Skeletal muscle cell (primary cell): ENCODE measurements at regions not wholly inside any gene's neighbourhood (a gene's known extent, or its start where the extent isn't known, plus 50 kb on each side); places are given as distances from the start of the nearest gene placed in this dataset.
"Not testable (repeated sequence)": the region's sequence is repeated elsewhere in the genome, so short reads cannot be mapped to it uniquely, and the experiment has no call there.

Source experiments
- DNase-seq: peaks from one replicate; pipeline ENCODE4 v3.0.0-alpha.2; 2010; ENCODE audit warnings: low read depth
- H3K4me3 ChIP-seq: 2 replicates; pipeline ENCODE4 v1.5.1; 2011; ENCODE audit warnings: low read depth, mild to moderate bottlenecking, control low read depth, low read length, moderate library complexity

DNA sequence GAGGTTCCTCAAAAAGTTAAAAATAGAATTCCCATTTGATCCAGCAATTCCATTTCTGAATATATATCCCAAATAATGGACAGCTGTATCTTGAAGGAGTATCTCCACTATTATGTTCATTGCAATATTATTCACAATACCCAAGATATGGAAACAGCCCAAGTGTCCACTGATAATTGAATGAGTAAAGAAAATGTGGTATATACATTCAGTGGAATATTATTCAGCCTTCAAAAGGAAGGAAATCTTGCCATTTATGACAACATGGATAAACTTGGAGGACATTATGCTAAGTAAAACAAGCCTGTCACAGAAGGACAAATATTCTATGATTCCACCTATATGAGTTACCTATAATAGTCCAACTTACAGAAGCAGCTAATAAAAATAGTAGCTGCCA lies 979.0 kb downstream of the SLC6A15 start:
- H3K4me3 ChIP-seq, result no peak overlapping the region
- DNase-seq, result no peak

DNA sequence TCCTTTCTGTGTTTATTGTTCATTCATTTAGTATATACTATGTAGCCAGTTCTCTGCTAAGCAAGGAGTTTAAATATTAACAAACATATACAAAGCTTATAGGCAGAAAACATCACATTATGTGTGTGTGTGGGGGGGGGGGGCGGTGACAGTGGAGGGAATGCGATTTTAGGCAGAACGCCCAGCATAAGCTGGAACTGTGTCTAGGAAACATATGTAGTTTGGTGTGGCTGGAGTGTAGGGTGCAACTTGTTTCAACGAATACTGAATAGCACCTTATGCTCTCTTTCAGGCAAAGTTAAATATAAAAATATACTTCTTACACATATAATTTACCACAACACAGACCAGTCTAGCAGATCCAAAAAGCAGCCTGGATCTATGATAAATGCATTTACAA lies 980.6 kb downstream of the SLC6A15 start:
- H3K4me3 ChIP-seq, result no peak overlapping the region
- no peak for DNase-seq

DNA sequence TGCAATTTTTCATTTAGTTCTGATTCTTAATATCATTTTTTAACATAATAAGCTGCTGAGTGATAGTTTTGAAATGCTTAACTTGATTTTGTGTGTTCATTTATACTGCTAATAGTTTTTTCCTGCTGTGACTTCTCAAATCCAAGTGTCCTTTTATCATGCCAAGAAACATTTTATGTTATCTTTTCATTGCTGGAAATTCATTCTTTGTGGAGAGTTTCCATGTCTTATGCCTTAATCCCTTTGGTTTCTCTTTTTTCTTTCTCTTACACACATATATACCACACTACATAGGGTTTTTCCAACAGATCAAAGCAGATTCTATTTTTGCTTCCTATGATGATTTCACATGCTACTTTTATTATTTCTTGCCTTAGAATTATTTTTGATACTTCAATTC lies 981.1 kb downstream of the SLC6A15 start:
- no peak overlapping the region for H3K4me3 ChIP-seq
- DNase-seq, result no peak

DNA sequence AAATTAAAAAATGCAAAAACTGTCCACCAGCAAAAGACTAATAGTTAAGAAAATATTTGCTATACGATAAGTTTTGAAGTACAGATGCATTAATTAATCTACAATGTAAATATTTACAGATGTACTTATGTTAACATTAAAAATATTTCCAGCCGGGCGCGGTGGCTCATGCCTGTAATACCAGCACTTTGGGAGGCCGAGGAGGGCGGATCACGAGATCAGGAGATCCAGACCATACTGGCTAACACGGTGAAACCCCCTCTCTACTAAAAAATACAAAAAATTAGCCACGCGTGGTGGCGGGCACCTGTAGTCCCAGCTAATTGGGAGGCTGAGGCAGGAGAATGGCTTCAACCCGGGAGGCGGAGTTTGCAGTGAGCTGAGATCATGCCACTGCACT lies 982.8 kb downstream of the SLC6A15 start:
- H3K4me3 ChIP-seq, DNase-seq: not testable (repeated sequence)

DNA sequence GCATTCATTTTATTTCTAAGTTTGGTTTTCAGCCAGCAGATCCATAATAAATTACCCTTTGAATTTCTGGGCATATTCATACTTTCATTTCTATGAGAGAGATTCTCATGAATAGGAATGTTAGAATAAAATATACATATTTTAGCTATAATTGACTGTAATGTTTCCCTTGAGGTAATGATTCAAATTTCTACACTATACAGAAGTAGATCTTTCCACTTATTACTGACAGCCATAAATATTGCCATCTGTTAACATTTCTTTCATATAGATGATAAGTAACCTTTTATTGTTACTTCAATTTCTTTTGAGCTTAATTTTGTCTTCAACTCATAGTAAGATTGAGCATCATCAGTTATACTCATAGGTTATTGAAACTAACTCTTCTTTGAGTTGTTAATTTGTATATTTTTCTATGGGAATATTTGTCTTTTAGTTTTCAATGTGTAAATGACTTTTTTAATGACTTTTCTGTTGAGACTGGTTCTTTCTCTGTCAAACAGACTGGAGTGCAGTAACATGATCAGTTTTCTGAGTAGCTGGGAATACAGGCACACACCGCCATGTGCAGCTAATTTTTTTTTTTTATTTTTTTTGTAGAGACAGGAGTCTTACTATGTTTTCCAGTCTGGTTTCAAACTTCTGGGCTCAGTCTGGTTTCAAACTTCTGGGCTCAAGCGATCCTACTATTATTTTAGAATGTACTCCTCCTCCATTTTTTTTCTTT lies 991.6 kb downstream of the SLC6A15 start:
- no peak overlapping the region for H3K4me3 ChIP-seq
- DNase-seq, result no peak

DNA sequence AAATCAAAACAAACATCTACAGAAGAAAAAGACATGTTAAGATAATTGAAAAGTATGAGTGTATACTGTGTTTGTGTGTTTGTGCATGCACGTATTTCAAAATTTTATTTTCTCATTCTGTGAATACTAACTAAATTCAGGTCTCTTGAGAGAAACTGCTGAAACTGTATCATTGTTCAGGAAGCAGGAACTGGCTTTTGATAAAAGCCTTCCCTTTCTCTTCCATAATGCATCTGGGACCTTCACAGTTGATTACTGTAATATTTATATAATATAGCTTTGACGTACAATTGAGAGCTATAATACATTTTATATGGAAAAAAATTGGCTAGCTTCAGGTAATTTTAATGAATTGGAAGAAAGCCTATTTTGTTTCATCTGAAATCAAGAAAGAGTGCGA lies 993.5 kb downstream of the SLC6A15 start:
- no peak for DNase-seq

DNA sequence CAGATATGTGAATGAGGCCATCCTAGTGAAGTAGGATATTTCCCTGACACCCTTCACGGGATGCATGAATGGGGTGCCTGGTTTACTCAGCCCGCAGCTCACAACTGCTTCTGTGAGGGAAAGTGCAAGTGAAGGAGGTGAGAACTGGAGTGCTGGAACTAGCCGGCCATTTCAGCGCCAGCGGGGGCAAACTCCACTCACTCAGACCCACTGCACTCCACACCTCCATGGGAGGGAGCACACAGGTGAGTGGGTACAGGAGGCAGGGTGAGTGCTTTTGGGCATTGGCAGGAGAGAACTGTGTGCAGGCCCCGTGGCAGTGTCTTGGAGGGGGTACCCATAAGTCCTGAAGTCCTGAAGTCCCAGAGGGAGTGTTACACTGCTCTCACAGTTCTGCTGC lies 1008.4 kb downstream of the SLC6A15 start:
- no peak overlapping the region for H3K4me3 ChIP-seq
- no peak for DNase-seq

More for the DNA sequence above, 993.5 kb downstream of the SLC6A15 start:
- H3K4me3 ChIP-seq, result no peak overlapping the region

DNA sequence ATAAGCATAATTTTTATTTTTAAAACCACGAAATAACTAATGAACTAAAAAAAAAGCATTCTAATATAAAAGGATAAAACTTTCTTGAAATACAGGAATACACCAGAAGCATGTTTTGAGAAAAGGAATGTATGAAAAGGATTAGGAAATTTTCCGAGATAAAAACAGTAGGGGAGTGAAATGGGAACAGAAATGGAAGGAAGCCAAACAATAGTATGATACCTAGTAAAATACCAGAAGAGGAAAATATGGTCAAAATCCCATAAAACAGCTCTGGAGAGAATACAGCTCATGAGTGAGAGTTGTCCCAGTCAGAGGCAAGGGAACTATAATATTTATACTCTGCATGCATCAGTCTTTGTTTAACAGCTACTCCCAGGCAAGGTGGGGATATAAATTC lies 1016.2 kb downstream of the SLC6A15 start:
- DNase-seq, result no peak
- H3K4me3 ChIP-seq, result no peak overlapping the region

DNA sequence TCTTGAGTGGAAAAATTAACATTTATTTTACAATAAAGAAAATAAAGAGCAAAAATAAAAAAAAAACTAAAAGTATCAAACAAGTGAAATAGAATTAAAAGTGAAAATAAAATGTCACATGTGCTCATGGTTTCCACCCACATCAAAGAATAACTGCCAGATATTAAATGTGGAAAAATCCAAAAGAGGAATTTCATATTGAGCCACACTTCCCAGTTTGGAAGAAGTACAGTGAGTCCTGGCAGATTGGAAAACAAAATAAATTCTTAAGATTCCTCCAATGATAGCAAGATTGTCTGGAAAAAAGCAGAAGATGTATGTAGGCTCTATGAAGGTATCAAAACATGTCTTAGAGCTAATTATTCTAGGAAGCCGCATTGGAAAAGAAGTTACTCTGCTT lies 1019.5 kb downstream of the SLC6A15 start:
- no peak overlapping the region for H3K4me3 ChIP-seq
- no peak for DNase-seq

DNA sequence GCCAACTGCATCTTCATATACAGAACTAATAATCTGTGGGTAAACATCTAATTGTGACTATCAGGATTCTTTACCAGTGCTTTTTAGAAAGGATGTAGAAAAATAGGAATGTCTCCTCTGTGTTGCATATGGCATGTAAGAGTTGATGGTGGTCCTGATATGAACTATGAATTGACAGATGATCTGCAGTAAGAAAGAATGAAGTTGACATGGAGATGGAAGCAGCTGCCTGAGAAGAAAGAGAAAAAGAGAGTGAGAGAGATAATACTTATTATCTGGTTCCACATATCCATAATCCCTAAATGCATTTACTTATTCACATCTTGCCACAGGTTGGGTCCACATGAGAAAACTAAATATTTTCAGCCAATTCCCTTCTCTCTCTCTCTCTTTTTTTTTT lies 1022.9 kb downstream of the SLC6A15 start:
- H3K4me3 ChIP-seq, result no peak overlapping the region
- no peak for DNase-seq

DNA sequence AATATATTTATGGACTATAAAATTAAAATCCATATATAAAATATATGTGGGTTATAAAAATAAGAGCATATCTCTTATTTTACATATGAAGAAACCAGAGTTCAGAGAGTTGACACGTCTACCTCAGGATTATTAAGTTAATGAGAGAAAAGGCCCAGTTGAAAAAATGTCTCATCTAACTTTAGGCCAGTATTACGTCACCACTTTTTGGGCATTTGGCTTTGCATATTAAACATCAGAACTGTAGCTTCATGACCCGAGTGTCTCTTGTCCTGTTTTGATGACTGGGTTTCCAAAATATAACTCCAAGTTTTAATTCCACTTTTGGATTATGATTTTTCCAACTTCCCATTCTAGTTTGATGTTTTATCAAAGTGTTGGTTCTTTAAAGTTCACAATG lies 1026.1 kb downstream of the SLC6A15 start:
- DNase-seq, result no peak
- no peak overlapping the region for H3K4me3 ChIP-seq

DNA sequence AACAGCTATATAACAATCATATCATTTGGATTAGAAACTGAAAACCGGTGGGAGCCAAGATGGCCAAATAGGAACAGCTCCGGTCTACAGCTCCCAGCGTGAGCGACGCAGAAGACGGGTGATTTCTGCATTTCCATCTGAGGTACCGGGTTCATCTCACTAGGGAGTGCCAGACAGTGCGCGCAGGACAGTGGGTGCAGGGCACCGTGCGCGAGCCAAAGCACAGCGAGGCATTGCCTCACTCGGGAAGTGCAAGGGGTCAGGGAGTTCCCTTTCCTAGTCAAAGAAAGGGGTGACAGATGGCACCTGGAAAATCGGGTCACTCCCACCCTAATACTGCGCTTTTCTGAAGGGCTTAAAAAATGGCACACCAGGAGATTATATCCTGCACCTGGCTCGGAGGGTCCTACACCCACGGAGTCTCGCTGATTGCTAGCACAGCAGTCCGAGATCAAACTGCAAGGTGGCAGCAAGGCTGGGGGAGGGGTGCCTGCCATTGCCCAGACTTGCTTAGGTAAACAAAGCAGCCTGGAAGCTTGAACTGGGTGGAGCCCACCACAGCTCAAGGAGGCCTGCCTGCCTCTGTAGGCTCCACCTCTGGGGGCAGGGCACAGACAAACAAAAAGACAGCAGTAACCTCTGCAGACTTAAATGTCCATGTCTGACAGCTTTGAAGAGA lies 1041.5 kb downstream of the SLC6A15 start:
- not testable (repeated sequence) for H3K4me3 ChIP-seq, DNase-seq

DNA sequence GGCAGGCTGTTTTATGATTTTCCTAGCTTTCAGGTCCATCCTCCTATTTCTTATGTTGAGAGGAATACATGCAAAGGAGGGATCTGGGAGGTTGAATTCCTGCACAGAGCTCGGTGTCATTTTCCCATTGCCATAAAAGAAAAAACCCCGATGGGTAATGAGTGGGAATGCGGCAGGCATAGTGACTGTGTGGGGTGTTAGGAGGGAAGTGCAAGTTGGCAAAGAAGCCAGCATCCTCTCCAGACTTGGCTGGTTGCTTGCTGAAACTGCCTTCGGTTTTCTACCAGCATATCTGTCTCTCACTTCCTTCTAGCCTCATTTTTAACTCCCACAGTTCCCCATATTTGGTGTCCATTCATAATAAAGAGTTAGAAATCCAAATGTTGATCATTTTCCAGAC lies 1046.1 kb downstream of the SLC6A15 start:
- no peak overlapping the region for H3K4me3 ChIP-seq
- DNase-seq, result no peak

DNA sequence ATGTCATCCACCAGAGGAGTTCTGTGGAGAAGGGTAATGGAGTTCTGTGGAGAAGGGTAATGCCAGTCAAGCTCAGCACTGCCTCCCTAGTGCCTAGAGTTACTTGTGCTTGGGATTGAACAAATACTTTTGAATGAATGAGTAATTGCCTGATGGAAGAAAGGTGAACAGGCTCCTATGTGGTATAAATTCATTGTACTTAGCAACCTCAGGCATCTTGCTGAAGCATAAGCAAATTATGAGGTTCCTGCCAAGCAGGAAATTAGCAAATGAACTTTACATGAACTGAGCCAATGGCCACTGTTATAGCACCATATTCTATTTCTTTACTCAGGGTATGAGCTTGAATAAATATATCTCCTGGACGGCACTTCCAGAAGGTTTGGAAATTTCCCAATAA lies 1047.2 kb downstream of the SLC6A15 start:
- no peak for DNase-seq
- H3K4me3 ChIP-seq, result no peak overlapping the region

DNA sequence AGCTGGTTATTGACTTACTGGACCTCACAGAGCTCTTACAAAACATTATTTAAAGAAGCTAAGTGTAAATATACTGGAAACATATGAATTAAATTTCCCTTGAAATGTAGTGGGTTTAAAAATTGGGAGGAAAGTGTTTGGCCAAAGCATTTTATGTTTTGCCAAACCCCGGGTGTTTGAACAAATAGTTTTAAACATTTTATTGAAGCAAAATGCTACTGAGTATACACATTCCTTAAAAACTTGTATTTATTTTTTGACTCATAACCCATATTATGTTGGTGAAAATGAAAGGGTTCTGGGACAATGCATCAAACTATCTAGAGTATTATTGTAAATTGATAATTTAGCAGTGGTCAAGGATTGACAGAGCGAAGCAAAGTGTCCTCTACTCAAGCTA lies 1048.5 kb downstream of the SLC6A15 start:
- no peak for DNase-seq
- H3K4me3 ChIP-seq, result no peak overlapping the region

DNA sequence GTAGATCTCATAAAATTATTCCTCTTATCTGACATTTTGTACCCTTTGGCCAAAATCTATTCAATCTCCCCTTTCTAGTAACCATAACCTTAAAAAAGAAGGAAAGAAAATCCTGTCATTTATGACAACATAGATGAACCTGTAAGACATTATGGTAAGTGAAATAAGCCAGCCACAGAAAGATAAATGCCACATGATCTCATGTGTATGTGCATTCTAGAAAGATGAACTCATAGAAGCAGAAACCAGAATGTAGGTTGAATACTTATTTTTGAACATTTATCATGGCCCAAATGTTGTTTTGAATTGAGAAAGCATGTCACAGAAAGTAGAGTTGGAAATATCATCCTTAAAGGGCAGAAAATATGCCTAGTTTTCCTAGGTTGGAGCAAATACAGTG lies 1053.6 kb downstream of the SLC6A15 start:
- DNase-seq, result no peak
- no peak overlapping the region for H3K4me3 ChIP-seq

DNA sequence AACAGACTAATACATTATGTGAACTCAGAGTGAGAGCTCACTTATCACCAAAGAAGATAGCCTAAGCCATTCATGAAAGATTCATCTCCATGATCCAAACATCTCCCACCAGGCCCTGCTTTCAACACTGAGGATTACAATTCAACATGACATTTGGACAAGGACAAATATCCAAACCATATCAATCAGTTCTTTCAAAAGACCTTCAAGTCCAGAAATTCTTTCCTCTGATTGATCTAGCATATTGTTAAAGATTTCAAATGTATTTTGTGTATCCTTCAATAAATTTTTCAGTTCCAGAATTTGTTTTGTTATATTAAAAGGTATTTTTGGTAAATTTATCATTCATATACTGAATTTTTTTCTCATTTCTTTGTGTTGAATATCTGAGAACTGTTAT lies 1055.8 kb downstream of the SLC6A15 start:
- H3K4me3 ChIP-seq, result no peak overlapping the region
- no peak for DNase-seq

DNA sequence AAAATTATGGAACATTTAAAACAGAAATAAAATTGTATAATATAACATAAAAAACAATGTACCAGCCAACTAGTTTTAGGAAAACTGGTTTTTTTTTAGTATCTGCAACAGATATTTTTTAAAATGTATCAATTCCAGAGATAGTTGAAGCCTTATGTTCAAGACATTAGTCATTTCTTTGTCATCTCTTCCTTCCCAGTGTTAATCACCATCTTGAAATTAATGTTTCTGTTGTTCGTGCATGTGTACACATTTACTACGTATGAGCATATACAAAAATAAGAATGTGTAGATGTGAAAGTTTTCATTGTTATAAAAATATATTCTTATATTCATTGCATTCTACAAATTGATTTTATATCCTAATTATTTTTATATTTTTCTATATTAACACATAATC lies 1062.1 kb downstream of the SLC6A15 start:
- H3K4me3 ChIP-seq, result no peak overlapping the region
- DNase-seq, result no peak

DNA sequence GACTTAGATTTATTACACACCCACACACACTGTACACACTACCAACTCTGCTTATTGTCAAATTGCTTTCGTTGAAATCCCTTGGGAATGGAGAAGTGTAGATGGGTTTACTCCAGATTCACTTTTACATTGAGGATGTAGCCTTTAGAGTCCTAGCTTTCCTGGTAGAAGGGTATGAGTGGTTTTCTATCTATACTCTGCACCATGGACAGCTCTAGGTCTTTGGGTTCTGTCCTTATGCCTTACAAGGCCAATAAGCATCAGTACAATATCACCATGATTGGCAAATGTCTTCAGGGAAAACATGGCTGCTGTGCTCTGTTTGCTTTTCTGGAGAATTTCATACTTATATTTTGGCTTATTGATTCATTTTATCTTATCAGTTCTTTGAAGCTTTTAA lies 1063.9 kb downstream of the SLC6A15 start:
- H3K4me3 ChIP-seq, result no peak overlapping the region
- DNase-seq, result no peak

DNA sequence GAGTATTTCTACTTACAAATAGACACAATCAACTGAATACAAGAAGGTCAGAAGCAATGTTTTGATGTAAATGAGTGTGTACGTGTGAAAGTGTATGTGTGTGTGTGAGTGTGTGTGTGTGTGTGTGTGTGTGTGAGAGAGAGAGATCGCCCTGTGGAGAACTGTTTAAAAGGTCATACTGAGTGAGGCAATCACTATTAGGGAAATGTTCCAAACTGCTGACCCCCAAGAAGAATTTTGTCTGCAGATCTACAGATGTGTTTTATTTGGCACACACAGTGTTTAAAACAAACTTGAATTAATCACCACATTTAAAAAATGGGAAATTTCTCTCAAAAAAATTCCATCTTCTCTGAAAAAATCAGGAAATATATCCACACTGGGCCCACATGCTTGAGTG lies 1069.1 kb downstream of the SLC6A15 start:
- H3K4me3 ChIP-seq, result no peak overlapping the region
- DNase-seq, result peak; percentile 58

DNA sequence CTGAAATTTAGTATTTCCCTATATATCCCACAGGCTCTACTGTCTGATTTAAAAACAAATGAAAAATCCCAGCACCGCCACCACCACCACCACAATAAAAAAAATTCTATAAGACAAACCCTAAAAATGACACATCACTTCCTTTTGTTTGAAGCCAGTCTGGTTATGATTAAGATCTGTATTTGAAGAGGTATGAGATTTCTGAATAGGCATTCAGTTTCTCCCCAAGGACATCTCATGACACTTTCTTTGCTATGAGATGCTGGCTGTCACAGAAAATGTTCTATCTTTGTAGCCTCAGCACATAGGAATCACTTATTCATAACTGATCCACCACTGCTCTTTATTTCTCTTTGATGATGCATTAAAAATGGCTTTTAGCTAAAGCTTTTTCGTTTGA lies 1071.0 kb downstream of the SLC6A15 start:
- no peak overlapping the region for H3K4me3 ChIP-seq
- no peak for DNase-seq
